A673 (cell line): ENCODE measurements at regions not wholly inside any gene's neighbourhood (a gene's known extent, or its start where the extent isn't known, plus 50 kb on each side); places are given as distances from the start of the nearest gene placed in this dataset.

Source experiments
- EZH2 ChIP-seq: fragments of 200-600 bp; sonication (generic); IDR thresholded peaks from 2 replicates; pipeline ENCODE4 v1.6.1; 2017; ENCODE audit warnings: borderline replicate concordance, low read depth, mild to moderate bottlenecking, mixed read lengths, antibody characterized with exemption, low read length; ENCODE audit not compliant: poor library complexity, severe bottlenecking
- TF ChIP-seq, protein P1 (sequence below): fragments of 300-800, 200-600 bp; sonication (generic); conservative IDR thresholded peaks from 2 replicates; pipeline ENCODE4 v1.5.1; 2017; ENCODE audit warnings: low read depth, mild to moderate bottlenecking, antibody characterized with exemption, low read length, moderate library complexity, mixed read lengths

DNA sequence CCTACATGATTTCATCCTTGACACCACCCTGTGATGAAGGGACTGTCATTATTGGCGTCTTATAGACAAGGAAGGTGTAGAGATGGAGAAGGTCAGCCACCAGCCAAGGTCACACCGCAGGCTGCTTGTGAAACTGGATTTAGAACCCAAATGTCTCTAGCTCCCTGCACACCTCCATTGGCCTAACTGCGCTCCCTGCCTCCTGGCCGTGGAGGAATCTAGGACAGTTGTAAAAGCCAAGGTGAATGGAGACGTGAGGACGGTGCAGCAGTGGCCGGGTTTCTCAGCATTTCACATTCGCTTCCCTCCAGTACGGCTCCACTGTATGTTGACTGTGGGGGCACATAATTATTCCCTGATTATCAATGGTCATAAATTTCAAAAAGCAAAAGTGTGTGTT is 119.9 kb downstream of the NSG2 start:
- TF ChIP-seq, protein P1, sequence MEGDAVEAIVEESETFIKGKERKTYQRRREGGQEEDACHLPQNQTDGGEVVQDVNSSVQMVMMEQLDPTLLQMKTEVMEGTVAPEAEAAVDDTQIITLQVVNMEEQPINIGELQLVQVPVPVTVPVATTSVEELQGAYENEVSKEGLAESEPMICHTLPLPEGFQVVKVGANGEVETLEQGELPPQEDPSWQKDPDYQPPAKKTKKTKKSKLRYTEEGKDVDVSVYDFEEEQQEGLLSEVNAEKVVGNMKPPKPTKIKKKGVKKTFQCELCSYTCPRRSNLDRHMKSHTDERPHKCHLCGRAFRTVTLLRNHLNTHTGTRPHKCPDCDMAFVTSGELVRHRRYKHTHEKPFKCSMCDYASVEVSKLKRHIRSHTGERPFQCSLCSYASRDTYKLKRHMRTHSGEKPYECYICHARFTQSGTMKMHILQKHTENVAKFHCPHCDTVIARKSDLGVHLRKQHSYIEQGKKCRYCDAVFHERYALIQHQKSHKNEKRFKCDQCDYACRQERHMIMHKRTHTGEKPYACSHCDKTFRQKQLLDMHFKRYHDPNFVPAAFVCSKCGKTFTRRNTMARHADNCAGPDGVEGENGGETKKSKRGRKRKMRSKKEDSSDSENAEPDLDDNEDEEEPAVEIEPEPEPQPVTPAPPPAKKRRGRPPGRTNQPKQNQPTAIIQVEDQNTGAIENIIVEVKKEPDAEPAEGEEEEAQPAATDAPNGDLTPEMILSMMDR: no peak
- TF ChIP-seq EZH2: no peak
